GM13977 (cell line): ENCODE measurements at regions not wholly inside any gene's neighbourhood (a gene's known extent, or its start where the extent isn't known, plus 50 kb on each side); places are given as distances from the start of the nearest gene placed in this dataset.

Source experiments
- DNase-seq: peaks from one replicate; pipeline ENCODE4 v3.0.0; 2012; ENCODE audit warnings: low spot score
- in situ Hi-C: fragments of 300-500 bp; cut with MboI; formaldehyde crosslinking; loops from one replicate; pipeline ENCODE4 v1.12.0; 2022; ENCODE audit warnings: low sequenced_read_pairs, low pct_unique_long_range_greater_than_20kb, mixed read lengths, inconsistent platforms; ENCODE audit not compliant: unreplicated experiment
- TF ChIP-seq, protein P1 (sequence below): IDR thresholded peaks from 2 replicates; pipeline ENCODE4 v1.5.1; 2012; ENCODE audit warnings: mild to moderate bottlenecking, control low read depth; ENCODE audit not compliant: insufficient read depth; ENCODE audit errors: extremely low read depth, missing control alignments

DNA sequence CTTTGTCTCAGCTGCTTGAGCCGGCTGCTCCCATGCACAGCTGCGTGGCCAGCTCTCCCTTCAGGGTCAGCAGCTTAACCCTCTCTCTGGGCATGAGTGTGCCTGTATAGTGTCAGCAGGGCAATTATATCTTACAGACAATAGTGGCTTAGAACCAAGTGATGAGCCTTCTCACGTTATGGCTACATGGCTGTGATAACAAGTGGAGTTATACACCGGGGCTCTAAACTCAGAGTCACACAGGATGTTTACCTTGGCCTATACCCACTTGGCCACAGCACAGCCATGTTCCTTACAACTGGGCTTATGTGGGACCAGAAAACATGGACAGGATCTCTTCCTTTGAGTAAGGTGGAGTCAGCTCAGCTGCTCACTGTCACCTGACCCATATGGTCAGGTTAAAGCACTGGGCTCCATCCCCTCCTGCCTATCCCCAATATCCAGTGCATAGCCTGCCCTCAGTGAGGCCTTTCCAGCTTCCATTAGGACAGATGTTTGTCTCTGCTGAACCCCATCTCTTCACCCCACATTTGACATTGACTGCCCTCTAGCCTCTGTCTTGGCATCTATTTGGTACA is 294.2 kb upstream of the NCKAP5 start:
- in situ Hi-C loops = loop anchor here (25.0 kb wide), 4 partner anchors 100 to 575 kb away; no protein-coding TSS in a partner anchor
- DNase-seq = no peak

DNA sequence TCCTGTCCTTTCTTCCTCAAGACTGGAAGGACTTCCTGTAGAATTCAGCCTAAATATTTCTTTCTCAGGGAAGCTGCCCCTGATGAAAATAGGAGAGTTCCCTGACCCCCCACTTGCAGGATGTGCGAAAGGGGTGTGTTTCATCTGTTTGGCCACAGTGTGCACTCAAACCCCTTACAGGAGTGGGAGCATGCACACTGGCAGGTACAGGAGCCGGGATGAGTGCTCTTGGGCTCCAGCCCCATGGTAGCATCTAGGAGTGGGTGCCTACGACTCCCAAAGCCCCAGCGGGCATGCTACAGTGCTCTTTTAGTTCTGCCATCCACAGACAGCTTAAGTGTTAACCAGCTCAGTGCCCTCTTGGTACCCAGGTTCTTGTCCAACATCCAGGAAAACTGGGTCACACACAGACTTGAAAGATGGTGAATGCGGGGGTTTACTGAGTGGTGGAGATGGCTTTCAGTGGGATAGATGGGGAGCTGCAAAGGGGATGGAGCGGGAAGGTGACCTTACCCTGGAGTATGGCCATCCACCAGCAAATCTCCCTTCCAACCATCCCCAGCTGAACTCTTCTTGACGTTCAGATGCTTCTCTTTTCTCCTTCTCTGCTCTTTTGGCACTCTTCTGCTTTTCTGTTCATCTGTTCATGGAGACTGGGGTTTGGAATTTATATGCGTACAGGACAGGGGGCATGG is 295.0 kb upstream of the NCKAP5 start:
- TF ChIP-seq, protein P1, sequence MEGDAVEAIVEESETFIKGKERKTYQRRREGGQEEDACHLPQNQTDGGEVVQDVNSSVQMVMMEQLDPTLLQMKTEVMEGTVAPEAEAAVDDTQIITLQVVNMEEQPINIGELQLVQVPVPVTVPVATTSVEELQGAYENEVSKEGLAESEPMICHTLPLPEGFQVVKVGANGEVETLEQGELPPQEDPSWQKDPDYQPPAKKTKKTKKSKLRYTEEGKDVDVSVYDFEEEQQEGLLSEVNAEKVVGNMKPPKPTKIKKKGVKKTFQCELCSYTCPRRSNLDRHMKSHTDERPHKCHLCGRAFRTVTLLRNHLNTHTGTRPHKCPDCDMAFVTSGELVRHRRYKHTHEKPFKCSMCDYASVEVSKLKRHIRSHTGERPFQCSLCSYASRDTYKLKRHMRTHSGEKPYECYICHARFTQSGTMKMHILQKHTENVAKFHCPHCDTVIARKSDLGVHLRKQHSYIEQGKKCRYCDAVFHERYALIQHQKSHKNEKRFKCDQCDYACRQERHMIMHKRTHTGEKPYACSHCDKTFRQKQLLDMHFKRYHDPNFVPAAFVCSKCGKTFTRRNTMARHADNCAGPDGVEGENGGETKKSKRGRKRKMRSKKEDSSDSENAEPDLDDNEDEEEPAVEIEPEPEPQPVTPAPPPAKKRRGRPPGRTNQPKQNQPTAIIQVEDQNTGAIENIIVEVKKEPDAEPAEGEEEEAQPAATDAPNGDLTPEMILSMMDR = no peak
- no peak for DNase-seq
- in situ Hi-C loops = loop anchor here (25.0 kb wide), 4 partner anchors 99 to 574 kb away; no protein-coding TSS in a partner anchor

More for the DNA sequence above, 294.2 kb upstream of the NCKAP5 start:
- TF ChIP-seq, protein P1 = no peak

DNA sequence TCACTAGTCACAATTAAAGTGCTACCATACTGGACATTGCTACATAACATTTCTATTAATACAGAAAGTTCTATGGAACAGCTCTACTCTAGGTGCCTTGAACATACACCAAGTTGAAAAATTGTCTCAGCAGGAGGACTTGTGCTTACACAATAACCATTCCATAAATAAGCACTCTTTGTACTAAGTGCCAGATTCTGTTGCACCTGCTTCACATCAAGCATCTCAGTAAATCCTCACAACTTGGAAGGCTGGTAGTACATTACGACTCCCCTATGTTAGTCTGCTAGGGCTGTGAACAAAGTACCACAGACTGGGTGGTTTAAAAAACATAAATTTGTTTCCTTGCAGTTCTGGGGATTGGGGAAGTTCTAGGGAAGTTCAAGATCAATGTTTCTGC is 296.9 kb upstream of the NCKAP5 start:
- no peak for DNase-seq
- TF ChIP-seq, protein P1 = no peak
- in situ Hi-C loops = loop anchor here (25.0 kb wide), 4 partner anchors 97 to 572 kb away; no protein-coding TSS in a partner anchor

DNA sequence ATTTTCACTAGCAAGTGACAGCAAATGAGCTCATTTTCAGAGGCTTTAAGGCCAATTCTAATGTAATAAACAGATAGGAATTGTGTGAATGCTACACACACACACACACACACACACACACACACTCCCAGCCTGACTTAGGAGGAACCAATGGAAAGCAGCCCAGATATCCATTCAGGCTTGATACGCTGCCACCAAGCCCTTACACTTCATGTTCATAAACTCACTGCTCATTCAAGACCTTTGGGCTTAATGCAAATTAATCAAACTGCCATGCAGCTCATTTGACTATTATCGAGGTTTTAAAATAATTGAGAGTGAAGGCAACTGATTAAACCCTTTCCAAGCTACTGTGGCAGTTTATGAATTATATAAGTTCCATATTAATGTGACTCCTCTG is 298.9 kb upstream of the NCKAP5 start:
- in situ Hi-C loops = loop anchor here (25.0 kb wide), 4 partner anchors 95 to 570 kb away; no protein-coding TSS in a partner anchor
- DNase-seq = no peak
- TF ChIP-seq, protein P1 = no peak

DNA sequence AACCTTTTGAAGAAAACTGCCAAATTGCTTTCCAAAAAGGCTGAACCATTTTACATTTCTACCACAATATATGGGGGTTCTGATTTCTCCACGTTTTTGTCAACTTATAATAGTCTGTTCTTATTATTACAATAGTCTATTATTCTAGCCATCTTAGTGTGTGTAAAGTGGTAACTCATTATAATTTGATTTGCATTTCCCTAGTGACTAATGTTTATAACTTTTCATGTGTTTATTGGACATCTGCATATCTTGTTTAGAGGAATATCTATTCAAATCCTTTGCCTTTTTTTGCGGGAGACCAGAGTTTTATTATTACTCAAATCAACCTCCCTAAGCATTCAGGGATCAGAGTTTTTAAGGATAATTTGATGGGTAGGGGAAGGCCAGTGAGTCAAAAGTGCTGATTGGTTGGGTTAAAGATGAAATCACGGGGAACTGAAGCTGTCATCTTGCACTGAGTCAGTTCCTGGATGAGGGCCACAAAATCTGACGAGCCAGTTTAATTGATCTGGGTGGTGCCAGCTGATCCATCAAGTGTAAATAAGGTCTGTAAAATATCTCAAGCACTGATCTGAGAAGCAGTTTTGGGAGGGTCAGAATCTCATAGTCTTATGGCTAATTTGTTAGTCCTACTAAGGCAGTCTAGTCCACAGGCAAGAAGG is 303.4 kb upstream of the NCKAP5 start:
- TF ChIP-seq, protein P1 = no peak

DNA sequence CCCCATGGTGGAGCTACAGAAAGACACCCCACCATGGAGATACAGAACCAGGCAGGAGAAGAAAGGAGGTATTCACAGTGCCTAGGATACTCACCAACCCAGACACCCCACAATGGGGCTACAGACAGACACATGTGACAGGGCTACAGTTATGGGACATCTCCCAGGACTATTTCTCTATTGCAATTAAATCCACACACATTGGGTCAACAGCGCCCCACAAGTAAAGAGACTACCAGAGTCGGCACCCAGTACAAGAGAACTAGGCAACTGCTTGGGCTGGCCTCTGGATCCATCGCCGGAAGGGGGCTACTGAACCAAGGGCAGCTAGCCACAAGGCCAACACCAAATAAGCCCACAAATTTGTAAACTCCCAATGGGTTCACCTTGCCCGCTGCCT is 310.1 kb upstream of the NCKAP5 start:
- TF ChIP-seq, protein P1 = no peak
- DNase-seq = no peak
- in situ Hi-C loops = no loop called here

More for the DNA sequence above, 303.4 kb upstream of the NCKAP5 start:
- in situ Hi-C loops = loop anchor here (25.0 kb wide), 4 partner anchors 91 to 566 kb away; no protein-coding TSS in a partner anchor
- no peak for DNase-seq
